IMR-90 (cell line): ENCODE measurements at regions not wholly inside any gene's neighbourhood (a gene's known extent, or its start where the extent isn't known, plus 50 kb on each side); places are given as distances from the start of the nearest gene placed in this dataset.

Experiments
- ATAC-seq: fragments of 200-7000 bp; cut with Tn5 transposase; 2 replicates; pipeline ENCODE4 v1.9.1; 2020; ENCODE audit warnings: low read depth, mild to moderate bottlenecking, moderate library complexity
- BruUV-seq: library from RNA; stranded (reverse); fragments of 400-500 nt; replicated peaks from 2 replicates; lab custom pipeline; 2021; lab: Mats Ljungman, UMichigan
- CTCF ChIA-PET: fragments of 300-600 bp; formaldehyde crosslinking; extraction: SDS; loops from one replicate; lab custom pipeline; 2021; ENCODE audit warnings: antibody characterized with exemption; lab: Yijun Ruan, JAX
- POLR2A ChIA-PET: fragments of 300-600 bp; sonication (Branson Sonifier 250); formaldehyde crosslinking; loops from one replicate; lab custom pipeline; 2022; ENCODE audit warnings: antibody characterized with exemption; ENCODE audit not compliant: unreplicated experiment; lab: Charles Lee
- DNase-seq: peaks from one replicate; pipeline ENCODE4 v3.0.0; 2013
- H2AFZ ChIP-seq: replicated peaks from 2 replicates; pipeline ENCODE3; 2013; ENCODE audit warnings: low read length, mild to moderate bottlenecking; ENCODE audit not compliant: poor library complexity
- H2AK5ac ChIP-seq: 2 replicates; pipeline ENCODE4 v1.6.1; 2013; ENCODE audit warnings: low read depth, low read length, inconsistent platforms
- H2AK9ac ChIP-seq: replicated peaks from 2 replicates; pipeline ENCODE3; 2013; ENCODE audit warnings: mild to moderate bottlenecking, low read depth, low read length, moderate library complexity; ENCODE audit not compliant: poor library complexity
- H2BK120ac ChIP-seq: 2 replicates; pipeline ENCODE4 v1.6.1; 2013; ENCODE audit warnings: low read depth, low read length, inconsistent platforms
- H2BK15ac ChIP-seq: 3 replicates; pipeline ENCODE4 v1.6.1; 2013; ENCODE audit warnings: low read depth, low read length, inconsistent platforms
- H2BK20ac ChIP-seq: 2 replicates; pipeline ENCODE4 v1.6.1; 2013; ENCODE audit warnings: low read depth, mild to moderate bottlenecking, inconsistent platforms, low read length, moderate library complexity
- H2BK5ac ChIP-seq: 2 replicates; pipeline ENCODE4 v1.6.1; 2013; ENCODE audit warnings: mild to moderate bottlenecking, low read depth, low read length, inconsistent platforms; ENCODE audit not compliant: poor library complexity, severe bottlenecking
- H3K14ac ChIP-seq: replicated peaks from 2 replicates; pipeline ENCODE4 v1.6.1; 2013; ENCODE audit warnings: low read depth, low read length, inconsistent platforms
- H3K18ac ChIP-seq: 2 replicates; pipeline ENCODE4 v1.6.1; 2013; ENCODE audit warnings: low read depth, low read length, control low read depth
- H3K23ac ChIP-seq: 2 replicates; pipeline ENCODE4 v1.6.1; 2013; ENCODE audit warnings: low read depth, low read length, inconsistent platforms
- H3K27ac ChIP-seq: 2 replicates; pipeline ENCODE4 v1.5.1; 2013; ENCODE audit warnings: mild to moderate bottlenecking, control low read depth, low read length; ENCODE audit not compliant: insufficient read depth
- H3K27me3 ChIP-seq: 2 replicates; pipeline ENCODE4 v1.6.1; 2013; ENCODE audit warnings: low read length; ENCODE audit not compliant: control insufficient read depth, insufficient read depth
- H3K36me3 ChIP-seq: 2 replicates; pipeline ENCODE4 v1.6.1; 2013; ENCODE audit warnings: low read length, mixed read lengths; ENCODE audit not compliant: control insufficient read depth, insufficient read depth
- H3K4ac ChIP-seq: 2 replicates; pipeline ENCODE4 v1.6.1; 2013; ENCODE audit warnings: low read depth, low read length, inconsistent platforms
- H3K4me1 ChIP-seq: 2 replicates; pipeline ENCODE4 v1.6.1; 2013; ENCODE audit warnings: low read length, mixed read lengths; ENCODE audit not compliant: control insufficient read depth, insufficient read depth
- H3K4me2 ChIP-seq: 2 replicates; pipeline ENCODE4 v1.6.1; 2013; ENCODE audit warnings: low read depth, mild to moderate bottlenecking, control low read depth, low read length, moderate library complexity
- H3K4me3 ChIP-seq: 2 replicates; pipeline ENCODE4 v1.5.1; 2013; ENCODE audit warnings: low read depth, mild to moderate bottlenecking, control low read depth, low read length, moderate library complexity; ENCODE audit not compliant: insufficient read depth
- H3K56ac ChIP-seq: 2 replicates; pipeline ENCODE4 v1.6.1; 2013; ENCODE audit warnings: low read length, inconsistent platforms; ENCODE audit not compliant: insufficient read depth; ENCODE audit errors: extremely low read depth
- H3K79me1 ChIP-seq, 2 experiments: 2 replicates each; pipeline ENCODE4 v1.6.1; 2013; ENCODE audit warnings: low read length in 2 of 2, inconsistent platforms in 1 of 2, low read depth in 1 of 2
- H3K9ac ChIP-seq: 2 replicates; pipeline ENCODE4 v1.6.1; 2013; ENCODE audit warnings: low read depth, low read length, control low read depth
- H3K9me1 ChIP-seq: 2 replicates; pipeline ENCODE4 v1.6.1; 2013; ENCODE audit warnings: low read length, inconsistent platforms; ENCODE audit not compliant: insufficient read depth
- H3K9me3 ChIP-seq: 2 replicates; pipeline ENCODE4 v1.6.1; 2013; ENCODE audit warnings: low read length; ENCODE audit not compliant: control insufficient read depth, insufficient read depth
- H4K20me1 ChIP-seq: 2 replicates; pipeline ENCODE4 v1.6.1; 2013; ENCODE audit warnings: low read length, inconsistent platforms; ENCODE audit not compliant: insufficient read depth
- H4K5ac ChIP-seq: 2 replicates; pipeline ENCODE4 v1.6.1; 2013; ENCODE audit warnings: mild to moderate bottlenecking, low read depth, low read length, control low read depth
- H4K8ac ChIP-seq, 2 experiments: 2 replicates each; pipeline ENCODE4 v1.6.1; 2013; ENCODE audit warnings: low read depth in 2 of 2, low read length in 2 of 2, control low read depth in 1 of 2, inconsistent platforms in 1 of 2
- H4K91ac ChIP-seq: 2 replicates; pipeline ENCODE4 v1.6.1; 2013; ENCODE audit warnings: low read depth, low read length, inconsistent platforms; ENCODE audit not compliant: insufficient read depth
- BHLHE40 ChIP-seq: fragments of 150-350 bp; IDR thresholded peaks from 2 replicates; pipeline ENCODE4 v1.6.1; 2016; ENCODE audit warnings: mild to moderate bottlenecking, low read depth, low read length
- CEBPB ChIP-seq: IDR thresholded peaks from 2 replicates; pipeline ENCODE4 v1.6.1; 2012; ENCODE audit warnings: low read depth, low read length, improper control_type of control experiment
- CHD1 ChIP-seq: IDR thresholded peaks from 2 replicates; pipeline ENCODE4 v1.6.1; 2012; ENCODE audit warnings: low read depth, low read length, improper control_type of control experiment
- FOS ChIP-seq: fragments of 150-350 bp; IDR thresholded peaks from 2 replicates; pipeline ENCODE4 v1.6.1; 2016; ENCODE audit warnings: low read depth, low read length
- MAFK ChIP-seq: IDR thresholded peaks from 2 replicates; pipeline ENCODE4 v1.6.1; 2012; ENCODE audit warnings: low read depth, low read length, improper control_type of control experiment
- MAZ ChIP-seq: IDR thresholded peaks from 2 replicates; pipeline ENCODE4 v1.6.1; 2012; ENCODE audit warnings: low read depth, mild to moderate bottlenecking, low read length, improper control_type of control experiment, moderate library complexity, borderline replicate concordance
- MXI1 ChIP-seq: IDR thresholded peaks from 2 replicates; pipeline ENCODE4 v1.6.1; 2012; ENCODE audit warnings: low read depth, mild to moderate bottlenecking, low read length, moderate library complexity, borderline replicate concordance
- NFE2L2 ChIP-seq: fragments of 150-350 bp; IDR thresholded peaks from 2 replicates; pipeline ENCODE4 v1.6.1; 2016; ENCODE audit warnings: low read depth, mild to moderate bottlenecking, low read length
- POLR2A ChIP-seq: IDR thresholded peaks from 2 replicates; pipeline ENCODE4 v1.6.1; 2012; ENCODE audit warnings: mild to moderate bottlenecking, low read depth, low read length
- RAD21 ChIP-seq: IDR thresholded peaks from 2 replicates; pipeline ENCODE4 v1.6.1; 2012; ENCODE audit warnings: low read length, improper control_type of control experiment
- RCOR1 ChIP-seq: IDR thresholded peaks from 2 replicates; pipeline ENCODE4 v1.6.1; 2012; ENCODE audit warnings: mild to moderate bottlenecking, low read length, improper control_type of control experiment; ENCODE audit not compliant: insufficient replicate concordance
- RFX5 ChIP-seq: IDR thresholded peaks from 2 replicates; pipeline ENCODE4 v1.8.0; 2012; ENCODE audit warnings: low read depth, mild to moderate bottlenecking, low read length, moderate library complexity
- SMC3 ChIP-seq: fragments of 150-350 bp; IDR thresholded peaks from 2 replicates; pipeline ENCODE4 v1.6.1; 2016; ENCODE audit warnings: low read depth, mild to moderate bottlenecking, antibody characterized with exemption, low read length, moderate library complexity
- USF2 ChIP-seq: fragments of 150-350 bp; IDR thresholded peaks from 2 replicates; pipeline ENCODE4 v1.6.1; 2017; ENCODE audit warnings: mild to moderate bottlenecking, antibody characterized with exemption, low read length, low read depth
- WGBS, 2 experiments: methylation state at CpG; one replicate each; pipeline versions ENCODE4 v1.1.5 to v1.1.7; 2013; ENCODE audit warnings: missing lambda C conversion rate in 2 of 2; ENCODE audit not compliant: insufficient read length in 1 of 2; ENCODE audit errors: extremely low coverage in 2 of 2; 5-methylcytosine and 5-hydroxymethylcytosine counted together
- dilution Hi-C: fragments of 300-500 bp; cut with HindIII; formaldehyde crosslinking; loops from one replicate; pipeline ENCODE4 v1.14.3; 2018; ENCODE audit warnings: low sequenced_read_pairs; ENCODE audit not compliant: unreplicated experiment
- in situ Hi-C: fragments of 300-500 bp; cut with MboI; formaldehyde crosslinking; loops from 3 replicates; pipeline ENCODE4 v1.14.3; 2019; ENCODE audit warnings: low sequenced_read_pairs, inconsistent platforms, mixed read lengths
- intact Hi-C: fragments of 100-400 bp; cut with micrococcal nuclease; formaldehyde crosslinking; loops from 2 replicates; pipeline ENCODE4 v1.10.0; 2022
- TF ChIP-seq, protein P1 (sequence below): fragments of 150-350 bp; IDR thresholded peaks from 2 replicates; pipeline ENCODE4 v1.6.1; 2016; ENCODE audit warnings: low read depth, mild to moderate bottlenecking, low read length, moderate library complexity, borderline replicate concordance
- TF ChIP-seq, protein P2 (sequence below): conservative IDR thresholded peaks from 2 replicates; pipeline ENCODE4 v1.5.1; 2012; ENCODE audit warnings: mild to moderate bottlenecking, low read depth, low read length, improper control_type of control experiment

- TF ChIP-seq MXI1: no peak
- TF ChIP-seq, protein P1, sequence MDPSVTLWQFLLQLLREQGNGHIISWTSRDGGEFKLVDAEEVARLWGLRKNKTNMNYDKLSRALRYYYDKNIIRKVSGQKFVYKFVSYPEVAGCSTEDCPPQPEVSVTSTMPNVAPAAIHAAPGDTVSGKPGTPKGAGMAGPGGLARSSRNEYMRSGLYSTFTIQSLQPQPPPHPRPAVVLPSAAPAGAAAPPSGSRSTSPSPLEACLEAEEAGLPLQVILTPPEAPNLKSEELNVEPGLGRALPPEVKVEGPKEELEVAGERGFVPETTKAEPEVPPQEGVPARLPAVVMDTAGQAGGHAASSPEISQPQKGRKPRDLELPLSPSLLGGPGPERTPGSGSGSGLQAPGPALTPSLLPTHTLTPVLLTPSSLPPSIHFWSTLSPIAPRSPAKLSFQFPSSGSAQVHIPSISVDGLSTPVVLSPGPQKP: no peak
- no peak for TF ChIP-seq RFX5
- TF ChIP-seq USF2: no peak
- TF ChIP-seq CHD1: no peak
- TF ChIP-seq RAD21: no peak
- no peak for TF ChIP-seq FOS
- TF ChIP-seq SMC3: no peak
- TF ChIP-seq MAZ: no peak
- TF ChIP-seq, protein P2, sequence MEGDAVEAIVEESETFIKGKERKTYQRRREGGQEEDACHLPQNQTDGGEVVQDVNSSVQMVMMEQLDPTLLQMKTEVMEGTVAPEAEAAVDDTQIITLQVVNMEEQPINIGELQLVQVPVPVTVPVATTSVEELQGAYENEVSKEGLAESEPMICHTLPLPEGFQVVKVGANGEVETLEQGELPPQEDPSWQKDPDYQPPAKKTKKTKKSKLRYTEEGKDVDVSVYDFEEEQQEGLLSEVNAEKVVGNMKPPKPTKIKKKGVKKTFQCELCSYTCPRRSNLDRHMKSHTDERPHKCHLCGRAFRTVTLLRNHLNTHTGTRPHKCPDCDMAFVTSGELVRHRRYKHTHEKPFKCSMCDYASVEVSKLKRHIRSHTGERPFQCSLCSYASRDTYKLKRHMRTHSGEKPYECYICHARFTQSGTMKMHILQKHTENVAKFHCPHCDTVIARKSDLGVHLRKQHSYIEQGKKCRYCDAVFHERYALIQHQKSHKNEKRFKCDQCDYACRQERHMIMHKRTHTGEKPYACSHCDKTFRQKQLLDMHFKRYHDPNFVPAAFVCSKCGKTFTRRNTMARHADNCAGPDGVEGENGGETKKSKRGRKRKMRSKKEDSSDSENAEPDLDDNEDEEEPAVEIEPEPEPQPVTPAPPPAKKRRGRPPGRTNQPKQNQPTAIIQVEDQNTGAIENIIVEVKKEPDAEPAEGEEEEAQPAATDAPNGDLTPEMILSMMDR: no peak
- TF ChIP-seq CEBPB: no peak
- no peak for TF ChIP-seq NFE2L2
- no peak for TF ChIP-seq POLR2A
- no peak for TF ChIP-seq MAFK
- no peak for TF ChIP-seq BHLHE40
- TF ChIP-seq RCOR1: no peak
- H2AK5ac ChIP-seq: no peak overlapping the region
- H3K23ac ChIP-seq: no peak overlapping the region
- no peak overlapping the region for H2BK20ac ChIP-seq
- no peak for ATAC-seq
- H3K14ac ChIP-seq: no peak overlapping the region
- in situ Hi-C loops: no loop called here
- intact Hi-C loops: no loop called here
- no peak overlapping the region for H2BK5ac ChIP-seq
- H3K9ac ChIP-seq: no peak overlapping the region
- no peak overlapping the region for H3K18ac ChIP-seq
- H3K27ac ChIP-seq: no peak overlapping the region
- H2BK120ac ChIP-seq: no peak overlapping the region
- no peak overlapping the region for H2AK9ac ChIP-seq
- H3K4ac ChIP-seq: no peak overlapping the region
- no peak overlapping the region for H3K4me2 ChIP-seq
- H2BK15ac ChIP-seq: no peak overlapping the region
- no peaks in the 10 kb centered on the region for H4K20me1 ChIP-seq
- BruUV-seq: no TSS peak
- H4K91ac ChIP-seq: no peak overlapping the region
- no peak for DNase-seq
- H3K4me1 ChIP-seq: no peaks in the 10 kb centered on the region
- dilution Hi-C loops: no loop called here
- H3K36me3 ChIP-seq: no peaks in the 10 kb centered on the region
- no peak overlapping the region for H3K56ac ChIP-seq
- no peaks in the 10 kb centered on the region for H3K79me1 ChIP-seq
- H4K5ac ChIP-seq: no peak overlapping the region
- H3K4me3 ChIP-seq: no peak overlapping the region
- no peak overlapping the region for H2AFZ ChIP-seq
- no peaks in the 10 kb centered on the region for H3K27me3 ChIP-seq
- ChIA-PET CTCF (no interaction called here), POLR2A (no interaction called here)
- H3K9me3 ChIP-seq: no peaks in the 10 kb centered on the region
- no peak overlapping the region for H4K8ac ChIP-seq
- WGBS, 2 experiments: no CpG with 5 or more reads among the region's 5 CpGs
- no peaks in the 10 kb centered on the region for H3K9me1 ChIP-seq
Measured at GRCh38 chr18:41721103-41721790, 233.8 kb upstream of the PIK3C3 start.
